Vagina (tissue), 2 donors: ENCODE measurements at regions not wholly inside any gene's neighbourhood (a gene's known extent, or its start where the extent isn't known, plus 50 kb on each side); places are given as distances from the start of the nearest gene placed in this dataset.

Experiments
- DNase-seq, 2 donors: peaks; one replicate each; pipeline ENCODE4 v3.0.0-alpha.2; 2017; ENCODE audit errors: extremely low spot score in 2 of 2
- H3K27ac ChIP-seq: fragments of 200-600 bp; sonication (generic); one replicate; pipeline ENCODE4 v1.5.1; 2019
- H3K27me3 ChIP-seq: fragments of 200-600 bp; sonication (generic); one replicate; pipeline ENCODE4 v1.5.1; 2019
- H3K36me3 ChIP-seq, 2 donors: fragments of 200-600 bp; sonication (generic); one replicate each; pipeline ENCODE4 v1.5.1; 2017 to 2019
- H3K4me1 ChIP-seq: fragments of 200-600 bp; sonication (generic); one replicate; pipeline ENCODE4 v1.5.1; 2019
- H3K4me3 ChIP-seq, 2 donors: fragments of 200-600 bp; sonication (generic); 1 replicate in 1 of 2; 2 replicates in 1 of 2; pipeline ENCODE4 v1.5.1; 2016 to 2019
- H3K9me3 ChIP-seq: fragments of 200-600 bp; sonication (generic); one replicate; pipeline ENCODE4 v1.5.1; 2019
- POLR2A ChIP-seq, 2 donors: fragments of 450-650 bp; IDR thresholded peaks; one replicate each; pipeline ENCODE4 v1.6.1; 2017; ENCODE audit warnings: antibody characterized with exemption in 2 of 2, mild to moderate bottlenecking in 2 of 2, moderate library complexity in 2 of 2
- POLR2AphosphoS5 ChIP-seq, 2 donors: sonication (generic); formaldehyde crosslinking; IDR thresholded peaks; one replicate each; pipeline ENCODE4 v1.9.0; 2017; ENCODE audit warnings: antibody characterized with exemption in 2 of 2, mild to moderate bottlenecking in 2 of 2, low read depth in 1 of 2; ENCODE audit not compliant: insufficient read depth in 1 of 2
- intact Hi-C: fragments of 100-400 bp; cut with DNase I; formaldehyde crosslinking; loops from one replicate; pipeline ENCODE4 v1.15.1; 2023
- TF ChIP-seq, protein P1 (sequence below), 3 experiments: fragments of 450-650 bp in 2 of 3; fragments of 200-600 bp in 1 of 3; sonication (generic) in 1 of 3; IDR thresholded peaks; one replicate each; pipeline ENCODE4 v1.5.1; 2017 to 2019; ENCODE audit warnings: antibody characterized with exemption in 3 of 3, mild to moderate bottlenecking in 2 of 3, moderate library complexity in 2 of 3

- H3K4me3 ChIP-seq, result no peak overlapping the region
- H3K4me1 ChIP-seq, result peaks cover 30% of the 10 kb centered on the region
- TF ChIP-seq POLR2AphosphoS5 (IDR thresholded peaks at IDR 0.05; ENCODE audit: insufficient read depth in 1 of 2, low read depth in 1 of 2) (no peak), POLR2A (IDR thresholded peaks at IDR 0.05) (no peak)
- TF ChIP-seq, protein P1, sequence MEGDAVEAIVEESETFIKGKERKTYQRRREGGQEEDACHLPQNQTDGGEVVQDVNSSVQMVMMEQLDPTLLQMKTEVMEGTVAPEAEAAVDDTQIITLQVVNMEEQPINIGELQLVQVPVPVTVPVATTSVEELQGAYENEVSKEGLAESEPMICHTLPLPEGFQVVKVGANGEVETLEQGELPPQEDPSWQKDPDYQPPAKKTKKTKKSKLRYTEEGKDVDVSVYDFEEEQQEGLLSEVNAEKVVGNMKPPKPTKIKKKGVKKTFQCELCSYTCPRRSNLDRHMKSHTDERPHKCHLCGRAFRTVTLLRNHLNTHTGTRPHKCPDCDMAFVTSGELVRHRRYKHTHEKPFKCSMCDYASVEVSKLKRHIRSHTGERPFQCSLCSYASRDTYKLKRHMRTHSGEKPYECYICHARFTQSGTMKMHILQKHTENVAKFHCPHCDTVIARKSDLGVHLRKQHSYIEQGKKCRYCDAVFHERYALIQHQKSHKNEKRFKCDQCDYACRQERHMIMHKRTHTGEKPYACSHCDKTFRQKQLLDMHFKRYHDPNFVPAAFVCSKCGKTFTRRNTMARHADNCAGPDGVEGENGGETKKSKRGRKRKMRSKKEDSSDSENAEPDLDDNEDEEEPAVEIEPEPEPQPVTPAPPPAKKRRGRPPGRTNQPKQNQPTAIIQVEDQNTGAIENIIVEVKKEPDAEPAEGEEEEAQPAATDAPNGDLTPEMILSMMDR (IDR thresholded peaks at IDR 0.05), result no peak
- H3K27ac ChIP-seq, result no peak overlapping the region
- H3K9me3 ChIP-seq, result no peaks in the 10 kb centered on the region
- no peaks in the 10 kb centered on the region for H3K36me3 ChIP-seq
- no peaks in the 10 kb centered on the region for H3K27me3 ChIP-seq
- peak in 1 of 2 donors; percentile 77 for DNase-seq
- intact Hi-C loops, result no loop called here
These were observed 105.0 kb upstream of the KLF6 start for GRCh38 chr10:3889961-3890522.

GRCh38 chr10:3887885-3888476, 103.0 kb upstream of the KLF6 start:
- Histone ChIP-seq H3K36me3 (no peaks in the 10 kb centered on the region), H3K4me1 (peaks cover 30% of the 10 kb centered on the region), H3K27me3 (no peaks in the 10 kb centered on the region), H3K27ac (peak overlapping the region; percentile 83), H3K9me3 (no peaks in the 10 kb centered on the region), H3K4me3 (no peak overlapping the region)
- no peak for DNase-seq
- TF ChIP-seq, protein P1 (IDR thresholded peaks at IDR 0.05), result no peak
- TF ChIP-seq POLR2AphosphoS5 (IDR thresholded peaks at IDR 0.05; ENCODE audit: insufficient read depth in 1 of 2, low read depth in 1 of 2) (peak in 1 of 2 donors; percentile 33), POLR2A (IDR thresholded peaks at IDR 0.05) (no peak)
- intact Hi-C loops, result no loop called here

DNA sequence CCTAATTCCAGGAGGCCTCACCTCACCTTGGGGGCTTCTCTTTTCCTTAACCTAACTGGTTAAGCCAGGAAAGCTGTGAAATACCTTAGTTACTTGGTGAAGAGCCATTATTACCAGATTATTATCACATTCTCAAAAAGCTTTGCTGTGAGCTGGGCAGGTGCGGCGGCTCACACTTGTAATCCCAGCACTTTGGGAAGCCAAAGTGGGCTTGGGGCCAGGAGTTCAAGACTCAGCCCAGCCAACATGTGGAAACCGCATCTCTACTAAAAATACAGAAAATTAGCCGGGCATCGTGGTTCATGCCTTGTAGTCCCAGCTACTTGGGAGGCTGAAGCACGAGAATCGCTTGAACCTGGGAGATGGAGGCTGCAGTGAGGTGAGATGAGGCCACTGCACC, 102.4 kb upstream of the KLF6 start:
- Histone ChIP-seq H3K27ac (peak overlapping the region; percentile 83), H3K9me3 (no peaks in the 10 kb centered on the region), H3K27me3 (no peaks in the 10 kb centered on the region), H3K4me1 (peaks cover 30% of the 10 kb centered on the region), H3K36me3 (no peaks in the 10 kb centered on the region), H3K4me3 (no peak overlapping the region)
- intact Hi-C loops, result no loop called here
- no peak for TF ChIP-seq POLR2A (IDR thresholded peaks at IDR 0.05)
- TF ChIP-seq POLR2AphosphoS5 (IDR thresholded peaks at IDR 0.05; ENCODE audit: insufficient read depth in 1 of 2, low read depth in 1 of 2), result no peak
- TF ChIP-seq, protein P1 (IDR thresholded peaks at IDR 0.05), result no peak
- DNase-seq, result peak in 1 of 2 donors; percentile 74

GRCh38 chr10:3886641-3887251, 101.7 kb upstream of the KLF6 start:
- Histone ChIP-seq H3K4me3 (no peak overlapping the region), H3K36me3 (no peaks in the 10 kb centered on the region), H3K27ac (peak overlapping the region; percentile 83), H3K4me1 (peaks cover 30% of the 10 kb centered on the region), H3K9me3 (no peaks in the 10 kb centered on the region), H3K27me3 (no peaks in the 10 kb centered on the region)
- TF ChIP-seq POLR2A (IDR thresholded peaks at IDR 0.05), result no peak
- TF ChIP-seq POLR2AphosphoS5 (IDR thresholded peaks at IDR 0.05; ENCODE audit: insufficient read depth in 1 of 2, low read depth in 1 of 2), result peak in 1 of 2 donors; percentile 52
- TF ChIP-seq, protein P1 (IDR thresholded peaks at IDR 0.05), result no peak
- intact Hi-C loops, result no loop called here
- DNase-seq, result peak in 1 of 2 donors; percentile 88

DNA sequence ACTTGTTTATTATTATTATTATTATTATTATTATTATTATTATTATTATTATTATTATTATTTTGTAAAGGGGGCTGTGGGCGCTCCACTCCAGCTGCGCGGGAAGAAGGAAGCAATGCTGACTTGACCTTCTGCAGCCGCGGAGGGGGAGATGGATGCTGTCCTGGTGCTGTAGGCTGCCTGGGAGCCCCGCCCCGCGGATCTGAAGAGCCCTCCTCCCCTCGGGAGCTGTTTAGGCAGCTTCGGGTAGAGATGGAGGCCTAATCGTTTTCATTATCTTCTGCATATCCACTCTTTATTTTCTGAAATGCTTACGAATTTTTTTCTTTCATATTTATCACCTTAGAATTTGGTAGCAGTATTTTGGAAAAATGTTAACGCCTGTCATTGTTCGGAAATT, 101.2 kb upstream of the KLF6 start:
- Histone ChIP-seq H3K4me1 (peaks cover 30% of the 10 kb centered on the region), H3K9me3 (no peaks in the 10 kb centered on the region), H3K36me3 (no peaks in the 10 kb centered on the region), H3K4me3 (no peak overlapping the region), H3K27me3 (no peaks in the 10 kb centered on the region), H3K27ac (peak overlapping the region; percentile 83)
- intact Hi-C loops, result no loop called here
- DNase-seq, result peak in 1 of 2 donors; percentile 54
- TF ChIP-seq, protein P1 (IDR thresholded peaks at IDR 0.05), result no peak
- no peak for TF ChIP-seq POLR2AphosphoS5 (IDR thresholded peaks at IDR 0.05; ENCODE audit: insufficient read depth in 1 of 2, low read depth in 1 of 2)
- no peak for TF ChIP-seq POLR2A (IDR thresholded peaks at IDR 0.05)
